Naive thymus-derived CD4-positive, alpha-beta T cell (primary cell): ENCODE measurements at regions not wholly inside any gene's neighbourhood (a gene's known extent, or its start where the extent isn't known, plus 50 kb on each side); places are given as distances from the start of the nearest gene placed in this dataset.

ENCODE experiments used
- ATAC-seq: fragments of 150-1000 bp; cut with Tn5 transposase; 2 replicates; pipeline ENCODE4 v1.10.0; 2021; ENCODE audit warnings: mild to moderate bottlenecking, moderate library complexity
- CTCF ChIA-PET: fragments of 350-600 bp; sonication (Branson Sonifier 250); formaldehyde crosslinking; loops from one replicate; lab custom pipeline; 2021; ENCODE audit warnings: antibody characterized with exemption; lab: Charles Lee
- POLR2A ChIA-PET: fragments of 350-600 bp; sonication (Branson Sonifier 250); formaldehyde crosslinking; loops from one replicate; lab custom pipeline; 2021; ENCODE audit warnings: antibody characterized with exemption, inconsistent platforms; lab: Charles Lee
- DNase-seq, 9 donors: peaks; one replicate each; pipeline versions ENCODE4 v3.0.0 to v3.0.0-alpha.2; 2020 to 2022; ENCODE audit warnings: mixed read lengths in 1 of 9
- H3K27ac ChIP-seq: one replicate; pipeline ENCODE4 v1.7.0; 2013; ENCODE audit warnings: mild to moderate bottlenecking, low read depth, low read length, moderate library complexity
- H3K27me3 ChIP-seq, 2 donors: one replicate each; pipeline ENCODE4 v1.7.0; 2013; ENCODE audit warnings: low read length in 2 of 2, mild to moderate bottlenecking in 2 of 2, moderate library complexity in 2 of 2; ENCODE audit not compliant: control insufficient read depth in 2 of 2, insufficient read depth in 2 of 2
- H3K36me3 ChIP-seq, 3 experiments: 1 replicate in 2 of 3; 2 replicates in 1 of 3; pipeline ENCODE4 v1.7.0; 2013; ENCODE audit warnings: low read length in 3 of 3, mild to moderate bottlenecking in 3 of 3, moderate library complexity in 1 of 3; ENCODE audit not compliant: insufficient read depth in 3 of 3, control insufficient read depth in 2 of 3
- H3K4me1 ChIP-seq, 2 donors: one replicate each; pipeline ENCODE4 v1.7.0; 2013; ENCODE audit warnings: low read length in 2 of 2, mild to moderate bottlenecking in 2 of 2, moderate library complexity in 1 of 2; ENCODE audit not compliant: control insufficient read depth in 2 of 2, insufficient read depth in 2 of 2
- H3K4me3 ChIP-seq: 2 replicates; pipeline ENCODE4 v1.7.0; 2013; ENCODE audit warnings: mild to moderate bottlenecking, low read length
- H3K9me3 ChIP-seq, 3 experiments: 1 replicate in 2 of 3; 2 replicates in 1 of 3; pipeline ENCODE4 v1.7.0; 2013; ENCODE audit warnings: low read length in 3 of 3; ENCODE audit not compliant: control insufficient read depth in 2 of 3
- H3K27ac Mint-ChIP-seq, 9 donors: one replicate each; pipeline ENCODE4 v1.8.0; 2020 to 2022; ENCODE audit warnings: mixed read lengths in 9 of 9, mild to moderate bottlenecking in 8 of 9, moderate library complexity in 5 of 9, inconsistent platforms in 2 of 9
- H3K27me3 Mint-ChIP-seq, 5 donors: one replicate each; pipeline ENCODE4 v1.8.0; 2021 to 2022; ENCODE audit warnings: mixed read lengths in 5 of 5, mild to moderate bottlenecking in 1 of 5
- H3K36me3 Mint-ChIP-seq, 5 donors: one replicate each; pipeline ENCODE4 v1.8.0; 2020 to 2022; ENCODE audit warnings: mixed read lengths in 5 of 5, mild to moderate bottlenecking in 3 of 5, inconsistent platforms in 1 of 5
- H3K4me1 Mint-ChIP-seq, 7 donors: one replicate each; pipeline ENCODE4 v1.8.0; 2020 to 2022; ENCODE audit warnings: mixed read lengths in 7 of 7, mild to moderate bottlenecking in 3 of 7, inconsistent platforms in 1 of 7
- H3K4me3 Mint-ChIP-seq, 10 donors: one replicate each; pipeline ENCODE4 v1.8.0; 2020 to 2022; ENCODE audit warnings: mild to moderate bottlenecking in 10 of 10, mixed read lengths in 10 of 10, moderate library complexity in 6 of 10, inconsistent platforms in 2 of 10
- H3K9me3 Mint-ChIP-seq, 11 donors: one replicate each; pipeline ENCODE4 v1.8.0; 2020 to 2022; ENCODE audit warnings: mixed read lengths in 11 of 11, mild to moderate bottlenecking in 4 of 11, inconsistent platforms in 1 of 11, moderate library complexity in 1 of 11
- intact Hi-C, 2 donors: fragments of 100-400 bp; cut with micrococcal nuclease; formaldehyde crosslinking; loops; one replicate each; pipeline ENCODE4 v1.15.1; 2023

GRCh38 chr1:5554784-5555183, 437.4 kb downstream of the NPHP4 start:
- ChIA-PET POLR2A (no interaction called here), CTCF (no interaction called here)
- Histone ChIP-seq H3K4me1 (no peaks in the 10 kb centered on the region), H3K36me3 (no peaks in the 10 kb centered on the region), H3K9me3 (no peaks in the 10 kb centered on the region), H3K4me3 (no peak overlapping the region), H3K27me3 (no peaks in the 10 kb centered on the region), H3K27ac (no peak overlapping the region)
- ATAC-seq (no peak), DNase-seq (no peak)
- Mint-ChIP-seq H3K27ac (no peak overlapping the region), H3K36me3 (peaks cover 0 to 8% (median 0%) of the 10 kb centered on the region in 5 donors), H3K4me3 (no peak overlapping the region), H3K4me1 (no peaks in the 10 kb centered on the region), H3K27me3 (peaks cover 0 to 29% (median 15%) of the 10 kb centered on the region in 5 donors), H3K9me3 (peaks cover 0 to 24% (median 6%) of the 10 kb centered on the region in 11 donors)
- intact Hi-C loops = no loop called here

GRCh38 chr1:5554111-5554510, 438.1 kb downstream of the NPHP4 start:
- Histone ChIP-seq H3K4me1 (no peaks in the 10 kb centered on the region), H3K27me3 (no peaks in the 10 kb centered on the region), H3K27ac (no peak overlapping the region), H3K9me3 (no peaks in the 10 kb centered on the region), H3K4me3 (no peak overlapping the region), H3K36me3 (no peaks in the 10 kb centered on the region)
- ChIA-PET CTCF (no interaction called here), POLR2A (no interaction called here)
- intact Hi-C loops = no loop called here
- no peak overlapping the region for H3K4me3 Mint-ChIP-seq
- DNase-seq (no peak), ATAC-seq (no peak)
- H3K36me3 Mint-ChIP-seq = peaks cover 0 to 8% (median 0%) of the 10 kb centered on the region in 5 donors
- peaks cover 3 to 35% (median 14%) of the 10 kb centered on the region in 5 donors for H3K27me3 Mint-ChIP-seq
- H3K4me1 Mint-ChIP-seq = no peaks in the 10 kb centered on the region
- H3K9me3 Mint-ChIP-seq = peaks cover 0 to 22% (median 6%) of the 10 kb centered on the region in 11 donors
- no peak overlapping the region for H3K27ac Mint-ChIP-seq

GRCh38 chr1:5552787-5553484, 439.3 kb downstream of the NPHP4 start:
- H3K36me3 ChIP-seq = no peaks in the 10 kb centered on the region
- H3K27ac ChIP-seq = no peak overlapping the region
- peaks cover 0 to 3% (median 0%) of the 10 kb centered on the region in 5 donors for H3K36me3 Mint-ChIP-seq
- DNase-seq = no peak
- peaks cover 6 to 31% (median 15%) of the 10 kb centered on the region in 5 donors for H3K27me3 Mint-ChIP-seq
- no peaks in the 10 kb centered on the region for H3K4me1 Mint-ChIP-seq
- H3K4me3 Mint-ChIP-seq = no peak overlapping the region
- intact Hi-C loops = no loop called here
- no peaks in the 10 kb centered on the region for H3K27me3 ChIP-seq
- no peaks in the 10 kb centered on the region for H3K4me1 ChIP-seq
- no peak for ATAC-seq
- H3K9me3 ChIP-seq = no peaks in the 10 kb centered on the region
- H3K4me3 ChIP-seq = no peak overlapping the region
- CTCF ChIA-PET = no interaction called here
- H3K9me3 Mint-ChIP-seq = peaks cover 0 to 11% (median 1%) of the 10 kb centered on the region in 11 donors
- no peak overlapping the region for H3K27ac Mint-ChIP-seq
- POLR2A ChIA-PET = no interaction called here

GRCh38 chr1:5551274-5551975, 440.8 kb downstream of the NPHP4 start:
- DNase-seq (no peak), ATAC-seq (no peak)
- Histone ChIP-seq H3K4me3 (no peak overlapping the region), H3K36me3 (no peaks in the 10 kb centered on the region), H3K4me1 (no peaks in the 10 kb centered on the region), H3K27me3 (no peaks in the 10 kb centered on the region), H3K9me3 (no peaks in the 10 kb centered on the region), H3K27ac (no peak overlapping the region)
- Mint-ChIP-seq H3K9me3 (peaks cover 0 to 9% (median 0%) of the 10 kb centered on the region in 11 donors), H3K27me3 (peaks cover 10 to 36% (median 16%) of the 10 kb centered on the region in 5 donors), H3K4me3 (no peak overlapping the region), H3K4me1 (no peaks in the 10 kb centered on the region), H3K36me3 (peaks cover 0 to 3% (median 0%) of the 10 kb centered on the region in 5 donors), H3K27ac (no peak overlapping the region)
- intact Hi-C loops = no loop called here
- ChIA-PET CTCF (no interaction called here), POLR2A (no interaction called here)

GRCh38 chr1:5548266-5548665, 444.0 kb downstream of the NPHP4 start:
- H3K9me3 ChIP-seq = no peaks in the 10 kb centered on the region
- H3K36me3 ChIP-seq = no peaks in the 10 kb centered on the region
- ChIA-PET POLR2A (no interaction called here), CTCF (no interaction called here)
- Mint-ChIP-seq H3K27me3 (peaks cover 22 to 44% (median 30%) of the 10 kb centered on the region in 5 donors), H3K36me3 (peaks cover 0 to 3% (median 0%) of the 10 kb centered on the region in 5 donors), H3K4me1 (no peaks in the 10 kb centered on the region), H3K9me3 (peaks cover 0 to 7% (median 1%) of the 10 kb centered on the region in 11 donors), H3K27ac (no peak overlapping the region), H3K4me3 (no peak overlapping the region)
- H3K27ac ChIP-seq = no peak overlapping the region
- ATAC-seq (no peak), DNase-seq (no peak)
- H3K4me1 ChIP-seq = no peaks in the 10 kb centered on the region
- intact Hi-C loops = no loop called here
- H3K4me3 ChIP-seq = no peak overlapping the region
- H3K27me3 ChIP-seq = no peaks in the 10 kb centered on the region

- ChIA-PET POLR2A (no interaction called here), CTCF (no interaction called here)
- Mint-ChIP-seq H3K4me3 (no peak overlapping the region), H3K27me3 (peaks cover 38 to 57% (median 49%) of the 10 kb centered on the region in 5 donors), H3K27ac (no peak overlapping the region), H3K9me3 (peaks cover 0 to 20% (median 7%) of the 10 kb centered on the region in 11 donors), H3K36me3 (no peaks in the 10 kb centered on the region), H3K4me1 (no peaks in the 10 kb centered on the region)
- H3K27ac ChIP-seq = no peak overlapping the region
- no peaks in the 10 kb centered on the region for H3K4me1 ChIP-seq
- DNase-seq (no peak), ATAC-seq (no peak)
- no peak overlapping the region for H3K4me3 ChIP-seq
- intact Hi-C loops = no loop called here
- H3K27me3 ChIP-seq = no peaks in the 10 kb centered on the region
- no peaks in the 10 kb centered on the region for H3K36me3 ChIP-seq
- no peaks in the 10 kb centered on the region for H3K9me3 ChIP-seq
Observed at GRCh38 chr1:5543235-5543634, 449.0 kb downstream of the NPHP4 start.
